GM21737 (cell line): ENCODE measurements at regions not wholly inside any gene's neighbourhood (a gene's known extent, or its start where the extent isn't known, plus 50 kb on each side); places are given as distances from the start of the nearest gene placed in this dataset.

Experiments used
- ATAC-seq: cut with Tn5 transposase; IDR thresholded peaks from one replicate; pipeline ENCODE4 v1.9.1; 2021; ENCODE audit warnings: mild to moderate bottlenecking, moderate library complexity; ENCODE audit not compliant: unreplicated experiment

- ATAC-seq: no peak
These were observed 309.0 kb upstream of the BTBD3 start for GRCh38 chr20:11608736-11609135.

- ATAC-seq: no peak
These were observed 293.0 kb upstream of the BTBD3 start for GRCh38 chr20:11624704-11625103.

GRCh38 chr20:11626551-11626950 lies 291.1 kb upstream of the BTBD3 start:
- ATAC-seq: no peak

- ATAC-seq: no peak
These were observed 274.8 kb upstream of the BTBD3 start for GRCh38 chr20:11642866-11643265.

GRCh38 chr20:11646359-11646758 lies 271.3 kb upstream of the BTBD3 start:
- no peak for ATAC-seq

GRCh38 chr20:11650566-11650965 lies 267.1 kb upstream of the BTBD3 start:
- ATAC-seq: no peak

- ATAC-seq: no peak
These were observed 266.6 kb upstream of the BTBD3 start for GRCh38 chr20:11651138-11651537.

GRCh38 chr20:11651647-11652046 lies 266.0 kb upstream of the BTBD3 start:
- ATAC-seq: no peak

GRCh38 chr20:11652128-11652527 lies 265.6 kb upstream of the BTBD3 start:
- ATAC-seq: no peak

GRCh38 chr20:11654766-11655165 lies 262.9 kb upstream of the BTBD3 start:
- no peak for ATAC-seq

- ATAC-seq: no peak
These were observed 257.0 kb upstream of the BTBD3 start for GRCh38 chr20:11660673-11661072.

GRCh38 chr20:11671015-11671511 lies 246.6 kb upstream of the BTBD3 start:
- ATAC-seq: no peak

- ATAC-seq: no peak
These were observed 244.7 kb upstream of the BTBD3 start for GRCh38 chr20:11672959-11673358.

GRCh38 chr20:11675920-11676629 lies 241.6 kb upstream of the BTBD3 start:
- no peak for ATAC-seq

- ATAC-seq: no peak
These were observed 240.9 kb upstream of the BTBD3 start for GRCh38 chr20:11676630-11677287.

GRCh38 chr20:11677428-11677827 lies 240.3 kb upstream of the BTBD3 start:
- no peak for ATAC-seq

GRCh38 chr20:11677836-11678235 lies 239.9 kb upstream of the BTBD3 start:
- ATAC-seq: no peak

GRCh38 chr20:11682285-11682684 lies 235.4 kb upstream of the BTBD3 start:
- ATAC-seq: no peak

GRCh38 chr20:11686195-11686594 lies 231.5 kb upstream of the BTBD3 start:
- ATAC-seq: no peak

- ATAC-seq: no peak
These were observed 230.7 kb upstream of the BTBD3 start for GRCh38 chr20:11686820-11687543.

- no peak for ATAC-seq
These were observed 230.0 kb upstream of the BTBD3 start for GRCh38 chr20:11687546-11688292.
